ENCODE measurements at regions not wholly inside any gene's neighbourhood (a gene's known extent, or its start where the extent isn't known, plus 50 kb on each side); places are given as distances from the start of the nearest gene placed in this dataset.

- no peaks in the 10 kb centered on the region for H3K9me3 Mint-ChIP-seq (ENCODE audit: low read depth)
- H3K4me3 Mint-ChIP-seq (ENCODE audit: low read depth) = no peak overlapping the region
- no peak for DNase-seq (ENCODE audit: low spot score, unreplicated experiment)
- H3K4me1 Mint-ChIP-seq (ENCODE audit: low read depth) = peaks cover 40% of the 10 kb centered on the region
- H3K27me3 Mint-ChIP-seq = no peaks in the 10 kb centered on the region
- peak overlapping the region; percentile 73 for H3K27ac Mint-ChIP-seq
- TF ChIP-seq, protein P1, sequence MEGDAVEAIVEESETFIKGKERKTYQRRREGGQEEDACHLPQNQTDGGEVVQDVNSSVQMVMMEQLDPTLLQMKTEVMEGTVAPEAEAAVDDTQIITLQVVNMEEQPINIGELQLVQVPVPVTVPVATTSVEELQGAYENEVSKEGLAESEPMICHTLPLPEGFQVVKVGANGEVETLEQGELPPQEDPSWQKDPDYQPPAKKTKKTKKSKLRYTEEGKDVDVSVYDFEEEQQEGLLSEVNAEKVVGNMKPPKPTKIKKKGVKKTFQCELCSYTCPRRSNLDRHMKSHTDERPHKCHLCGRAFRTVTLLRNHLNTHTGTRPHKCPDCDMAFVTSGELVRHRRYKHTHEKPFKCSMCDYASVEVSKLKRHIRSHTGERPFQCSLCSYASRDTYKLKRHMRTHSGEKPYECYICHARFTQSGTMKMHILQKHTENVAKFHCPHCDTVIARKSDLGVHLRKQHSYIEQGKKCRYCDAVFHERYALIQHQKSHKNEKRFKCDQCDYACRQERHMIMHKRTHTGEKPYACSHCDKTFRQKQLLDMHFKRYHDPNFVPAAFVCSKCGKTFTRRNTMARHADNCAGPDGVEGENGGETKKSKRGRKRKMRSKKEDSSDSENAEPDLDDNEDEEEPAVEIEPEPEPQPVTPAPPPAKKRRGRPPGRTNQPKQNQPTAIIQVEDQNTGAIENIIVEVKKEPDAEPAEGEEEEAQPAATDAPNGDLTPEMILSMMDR (IDR thresholded peaks at IDR 0.05; ENCODE audit: unreplicated experiment) = no peak
- no peaks in the 10 kb centered on the region for H3K36me3 Mint-ChIP-seq (ENCODE audit: insufficient read depth)
These were observed 526.4 kb downstream of the SOX2 start for GRCh38 chr3:182238126-182238525.

DNA sequence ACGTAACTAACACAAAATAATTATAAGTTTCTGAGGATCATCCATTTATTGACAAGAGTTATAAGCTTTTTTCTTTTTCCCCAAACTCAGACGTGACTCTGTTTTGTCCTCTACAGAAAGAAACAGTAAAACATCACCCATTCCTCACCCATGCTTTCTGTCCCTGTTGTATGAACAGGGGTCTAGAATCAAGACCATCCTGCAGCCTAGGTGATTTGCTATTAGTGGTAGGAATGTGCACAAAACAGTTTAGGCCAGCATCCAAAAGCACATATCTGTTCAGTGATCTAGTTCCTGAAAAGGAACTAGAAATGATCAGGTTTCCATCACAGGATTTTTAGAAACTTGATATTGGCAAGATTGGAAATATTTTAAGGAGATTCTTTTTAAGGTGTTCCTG is 527.6 kb downstream of the SOX2 start:
- H3K36me3 Mint-ChIP-seq (ENCODE audit: insufficient read depth) = no peaks in the 10 kb centered on the region
- no peaks in the 10 kb centered on the region for H3K27me3 Mint-ChIP-seq
- H3K9me3 Mint-ChIP-seq (ENCODE audit: low read depth) = no peaks in the 10 kb centered on the region
- TF ChIP-seq, protein P1 (IDR thresholded peaks at IDR 0.05; ENCODE audit: unreplicated experiment) = peak; percentile 25
- H3K4me1 Mint-ChIP-seq (ENCODE audit: low read depth) = peaks cover 36% of the 10 kb centered on the region
- no peak overlapping the region for H3K27ac Mint-ChIP-seq
- H3K4me3 Mint-ChIP-seq (ENCODE audit: low read depth) = no peak overlapping the region
- DNase-seq (ENCODE audit: low spot score, unreplicated experiment) = no peak

GRCh38 chr3:182240474-182240873 is 528.7 kb downstream of the SOX2 start:
- Mint-ChIP-seq H3K9me3 (ENCODE audit: low read depth) (no peaks in the 10 kb centered on the region), H3K27ac (peak overlapping the region; percentile 48), H3K4me3 (ENCODE audit: low read depth) (no peak overlapping the region), H3K36me3 (ENCODE audit: insufficient read depth) (no peaks in the 10 kb centered on the region), H3K27me3 (peaks cover 5% of the 10 kb centered on the region), H3K4me1 (ENCODE audit: low read depth) (peaks cover 25% of the 10 kb centered on the region)
- no peak for DNase-seq (ENCODE audit: low spot score, unreplicated experiment)
- TF ChIP-seq, protein P1 (IDR thresholded peaks at IDR 0.05; ENCODE audit: unreplicated experiment) = no peak

- Mint-ChIP-seq H3K27ac (no peak overlapping the region), H3K27me3 (peaks cover 6% of the 10 kb centered on the region), H3K4me1 (ENCODE audit: low read depth) (peaks cover 18% of the 10 kb centered on the region), H3K4me3 (ENCODE audit: low read depth) (no peak overlapping the region), H3K36me3 (ENCODE audit: insufficient read depth) (no peaks in the 10 kb centered on the region), H3K9me3 (ENCODE audit: low read depth) (no peaks in the 10 kb centered on the region)
- DNase-seq (ENCODE audit: low spot score, unreplicated experiment) = no peak
- TF ChIP-seq, protein P1 (IDR thresholded peaks at IDR 0.05; ENCODE audit: unreplicated experiment) = no peak
These were observed 529.6 kb downstream of the SOX2 start for GRCh38 chr3:182241196-182241765.

GRCh38 chr3:182241766-182242488 is 530.2 kb downstream of the SOX2 start:
- no peak for DNase-seq (ENCODE audit: low spot score, unreplicated experiment)
- TF ChIP-seq, protein P1 (IDR thresholded peaks at IDR 0.05; ENCODE audit: unreplicated experiment) = no peak
- no peak overlapping the region for H3K4me3 Mint-ChIP-seq (ENCODE audit: low read depth)
- H3K27ac Mint-ChIP-seq = no peak overlapping the region
- H3K36me3 Mint-ChIP-seq (ENCODE audit: insufficient read depth) = no peaks in the 10 kb centered on the region
- peaks cover 18% of the 10 kb centered on the region for H3K4me1 Mint-ChIP-seq (ENCODE audit: low read depth)
- H3K27me3 Mint-ChIP-seq = peaks cover 6% of the 10 kb centered on the region
- no peaks in the 10 kb centered on the region for H3K9me3 Mint-ChIP-seq (ENCODE audit: low read depth)

Measured in progenitor cell of endocrine pancreas (in vitro differentiated cells).